ENCODE measurements at regions not wholly inside any gene's neighbourhood (a gene's known extent, or its start where the extent isn't known, plus 50 kb on each side); places are given as distances from the start of the nearest gene placed in this dataset.

DNA sequence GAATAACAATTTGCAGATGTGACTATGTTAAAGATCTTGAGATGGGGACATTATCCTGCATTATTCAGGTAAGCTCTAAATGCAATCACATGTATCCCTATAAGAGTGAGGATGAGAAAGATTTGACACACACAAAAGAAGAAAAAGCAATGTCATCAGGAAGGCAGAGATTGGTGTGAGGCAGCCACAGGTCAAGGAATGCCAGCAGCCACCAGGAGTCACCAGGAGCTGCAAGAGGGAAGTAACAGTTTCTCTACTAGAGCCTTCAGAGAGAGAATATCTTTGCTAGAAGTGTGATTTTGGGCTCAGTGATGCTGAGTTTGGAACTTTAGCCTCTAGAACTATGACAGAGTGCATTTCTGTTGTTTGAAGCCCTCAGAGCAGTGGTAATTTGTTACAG is 700.3 kb upstream of the SEMA3D start:
- TF ChIP-seq EZH2 (IDR thresholded peaks at IDR 0.05; ENCODE audit: borderline replicate concordance, low read depth, low read length, severe bottlenecking) (no peak), CTCF (IDR thresholded peaks at IDR 0.05; ENCODE audit: borderline replicate concordance, extremely low read depth, low read length, poor library complexity, severe bottlenecking) (no peak)
- Histone ChIP-seq H3K4me3 (ENCODE audit: low read depth in 1 of 2, low read length in 2 of 2) (no peak overlapping the region), H4K20me1 (ENCODE audit: insufficient read depth, low read length) (no peaks in the 10 kb centered on the region)

GRCh38 chr7:85882335-85882734 is 695.5 kb upstream of the SEMA3D start:
- no peaks in the 10 kb centered on the region for H3K79me2 ChIP-seq (ENCODE audit: insufficient read depth, low read length)
- no peaks in the 10 kb centered on the region for H4K20me1 ChIP-seq (ENCODE audit: insufficient read depth, low read length)
- no peaks in the 10 kb centered on the region for H3K27me3 ChIP-seq (ENCODE audit: insufficient read depth, low read length, poor library complexity)
- no peak overlapping the region for H3K9ac ChIP-seq (ENCODE audit: low read depth, low read length)
- no peak overlapping the region for H3K27ac ChIP-seq (ENCODE audit: low read length)
- no peak overlapping the region for H3K4me2 ChIP-seq (ENCODE audit: insufficient read depth, low read length)
- no peak overlapping the region for H2AFZ ChIP-seq (ENCODE audit: low read depth, low read length)
- no peak for TF ChIP-seq CTCF (IDR thresholded peaks at IDR 0.05; ENCODE audit: borderline replicate concordance, extremely low read depth, low read length, poor library complexity, severe bottlenecking)
- TF ChIP-seq EZH2 (IDR thresholded peaks at IDR 0.05; ENCODE audit: borderline replicate concordance, low read depth, low read length, severe bottlenecking): no peak
- no peak overlapping the region for H3K4me3 ChIP-seq (ENCODE audit: low read depth in 1 of 2, low read length in 2 of 2)
- no peak for DNase-seq
- no peaks in the 10 kb centered on the region for H3K36me3 ChIP-seq (ENCODE audit: insufficient read depth, low read length)
- no peaks in the 10 kb centered on the region for H3K9me3 ChIP-seq (ENCODE audit: insufficient read depth, low read length, severe bottlenecking)
- no peak for ATAC-seq (ENCODE audit: insufficient read depth, low read depth)
- no peaks in the 10 kb centered on the region for H3K4me1 ChIP-seq (ENCODE audit: insufficient read depth, low read length)

More for the DNA sequence above, 700.3 kb upstream of the SEMA3D start:
- H3K9me3 ChIP-seq (ENCODE audit: insufficient read depth, low read length, severe bottlenecking): no peaks in the 10 kb centered on the region
- H3K27me3 ChIP-seq (ENCODE audit: insufficient read depth, low read length, poor library complexity): no peaks in the 10 kb centered on the region
- no peak overlapping the region for H3K27ac ChIP-seq (ENCODE audit: low read length)
- H3K4me1 ChIP-seq (ENCODE audit: insufficient read depth, low read length): no peaks in the 10 kb centered on the region
- DNase-seq (no peak), ATAC-seq (ENCODE audit: insufficient read depth, low read depth) (no peak)
- H3K4me2 ChIP-seq (ENCODE audit: insufficient read depth, low read length): no peak overlapping the region
- no peak overlapping the region for H2AFZ ChIP-seq (ENCODE audit: low read depth, low read length)
- H3K79me2 ChIP-seq (ENCODE audit: insufficient read depth, low read length): no peaks in the 10 kb centered on the region
- H3K36me3 ChIP-seq (ENCODE audit: insufficient read depth, low read length): no peaks in the 10 kb centered on the region
- no peak overlapping the region for H3K9ac ChIP-seq (ENCODE audit: low read depth, low read length)

- H3K4me3 ChIP-seq (ENCODE audit: low read depth in 1 of 2, low read length in 2 of 2): no peak overlapping the region
- no peak overlapping the region for H3K27ac ChIP-seq (ENCODE audit: low read length)
- DNase-seq (no peak), ATAC-seq (ENCODE audit: insufficient read depth, low read depth) (no peak)
- no peaks in the 10 kb centered on the region for H4K20me1 ChIP-seq (ENCODE audit: insufficient read depth, low read length)
- H3K9me3 ChIP-seq (ENCODE audit: insufficient read depth, low read length, severe bottlenecking): no peaks in the 10 kb centered on the region
- H3K4me2 ChIP-seq (ENCODE audit: insufficient read depth, low read length): no peak overlapping the region
- no peaks in the 10 kb centered on the region for H3K36me3 ChIP-seq (ENCODE audit: insufficient read depth, low read length)
- H2AFZ ChIP-seq (ENCODE audit: low read depth, low read length): no peak overlapping the region
- no peaks in the 10 kb centered on the region for H3K4me1 ChIP-seq (ENCODE audit: insufficient read depth, low read length)
- no peak for TF ChIP-seq CTCF (IDR thresholded peaks at IDR 0.05; ENCODE audit: borderline replicate concordance, extremely low read depth, low read length, poor library complexity, severe bottlenecking)
- no peak for TF ChIP-seq EZH2 (IDR thresholded peaks at IDR 0.05; ENCODE audit: borderline replicate concordance, low read depth, low read length, severe bottlenecking)
- no peaks in the 10 kb centered on the region for H3K79me2 ChIP-seq (ENCODE audit: insufficient read depth, low read length)
- no peak overlapping the region for H3K9ac ChIP-seq (ENCODE audit: low read depth, low read length)
- no peaks in the 10 kb centered on the region for H3K27me3 ChIP-seq (ENCODE audit: insufficient read depth, low read length, poor library complexity)
Measured at GRCh38 chr7:85875398-85875797, 688.5 kb upstream of the SEMA3D start.

DNA sequence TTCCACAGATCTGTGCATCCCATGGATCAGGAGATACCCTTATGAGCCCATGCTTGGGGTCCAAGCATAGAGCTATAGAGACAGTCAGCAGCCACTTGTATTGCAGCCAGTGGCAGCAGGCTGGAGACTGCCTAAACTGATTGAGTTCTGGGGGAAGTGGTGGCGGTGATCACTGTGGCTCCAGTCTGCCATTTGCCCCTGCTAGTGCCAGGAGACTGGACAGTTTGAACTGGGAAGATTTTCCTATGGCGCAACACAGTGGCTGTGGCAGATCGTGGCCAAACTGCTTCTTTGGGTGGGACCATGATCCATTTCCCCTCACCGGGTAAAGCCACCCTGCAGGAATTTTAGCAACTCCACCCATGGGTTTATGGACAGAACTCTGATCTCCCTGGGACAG is 679.7 kb upstream of the SEMA3D start:
- Histone ChIP-seq H2AFZ (ENCODE audit: low read depth, low read length) (no peak overlapping the region), H3K4me2 (ENCODE audit: insufficient read depth, low read length) (no peak overlapping the region), H3K27ac (ENCODE audit: low read length) (no peak overlapping the region), H3K79me2 (ENCODE audit: insufficient read depth, low read length) (no peaks in the 10 kb centered on the region), H3K4me1 (ENCODE audit: insufficient read depth, low read length) (no peaks in the 10 kb centered on the region), H3K36me3 (ENCODE audit: insufficient read depth, low read length) (no peaks in the 10 kb centered on the region), H3K4me3 (ENCODE audit: low read depth in 1 of 2, low read length in 2 of 2) (no peak overlapping the region), H4K20me1 (ENCODE audit: insufficient read depth, low read length) (no peaks in the 10 kb centered on the region), H3K9ac (ENCODE audit: low read depth, low read length) (no peak overlapping the region), H3K9me3 (ENCODE audit: insufficient read depth, low read length, severe bottlenecking) (no peaks in the 10 kb centered on the region), H3K27me3 (ENCODE audit: insufficient read depth, low read length, poor library complexity) (no peaks in the 10 kb centered on the region)
- TF ChIP-seq EZH2 (IDR thresholded peaks at IDR 0.05; ENCODE audit: borderline replicate concordance, low read depth, low read length, severe bottlenecking): no peak
- TF ChIP-seq CTCF (IDR thresholded peaks at IDR 0.05; ENCODE audit: borderline replicate concordance, extremely low read depth, low read length, poor library complexity, severe bottlenecking): no peak
- no peak for ATAC-seq (ENCODE audit: insufficient read depth, low read depth)
- DNase-seq: no peak
